ENCODE measurements at regions not wholly inside any gene's neighbourhood (a gene's known extent, or its start where the extent isn't known, plus 50 kb on each side); places are given as distances from the start of the nearest gene placed in this dataset.

DNA sequence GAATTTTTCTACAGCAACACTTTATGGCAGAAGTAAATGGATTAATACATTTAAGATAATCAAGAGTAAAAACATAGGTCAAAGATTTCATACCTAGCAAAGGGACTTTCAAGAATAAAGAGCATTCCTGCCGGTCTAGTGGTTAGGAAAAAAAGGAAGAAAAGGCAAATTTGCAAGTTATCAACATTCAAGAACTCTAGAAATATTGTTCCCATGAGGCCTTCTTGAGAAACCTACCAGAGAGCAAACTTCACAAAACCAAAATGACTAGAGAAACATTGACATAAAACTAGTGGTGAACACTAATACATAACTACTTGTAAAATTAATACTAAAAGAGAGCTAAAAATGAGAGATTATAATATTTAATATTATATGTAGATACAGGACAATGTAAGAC, 320.2 kb upstream of the RGMB start:
- DNase-seq (ENCODE audit: low read depth), result no peak
- no peak overlapping the region for H3K4me3 ChIP-seq (ENCODE audit: low read depth, low read length)
- TF ChIP-seq, protein P1, sequence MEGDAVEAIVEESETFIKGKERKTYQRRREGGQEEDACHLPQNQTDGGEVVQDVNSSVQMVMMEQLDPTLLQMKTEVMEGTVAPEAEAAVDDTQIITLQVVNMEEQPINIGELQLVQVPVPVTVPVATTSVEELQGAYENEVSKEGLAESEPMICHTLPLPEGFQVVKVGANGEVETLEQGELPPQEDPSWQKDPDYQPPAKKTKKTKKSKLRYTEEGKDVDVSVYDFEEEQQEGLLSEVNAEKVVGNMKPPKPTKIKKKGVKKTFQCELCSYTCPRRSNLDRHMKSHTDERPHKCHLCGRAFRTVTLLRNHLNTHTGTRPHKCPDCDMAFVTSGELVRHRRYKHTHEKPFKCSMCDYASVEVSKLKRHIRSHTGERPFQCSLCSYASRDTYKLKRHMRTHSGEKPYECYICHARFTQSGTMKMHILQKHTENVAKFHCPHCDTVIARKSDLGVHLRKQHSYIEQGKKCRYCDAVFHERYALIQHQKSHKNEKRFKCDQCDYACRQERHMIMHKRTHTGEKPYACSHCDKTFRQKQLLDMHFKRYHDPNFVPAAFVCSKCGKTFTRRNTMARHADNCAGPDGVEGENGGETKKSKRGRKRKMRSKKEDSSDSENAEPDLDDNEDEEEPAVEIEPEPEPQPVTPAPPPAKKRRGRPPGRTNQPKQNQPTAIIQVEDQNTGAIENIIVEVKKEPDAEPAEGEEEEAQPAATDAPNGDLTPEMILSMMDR (IDR thresholded peaks at IDR 0.05; ENCODE audit: low read depth, low read length, missing control alignments), result no peak

DNA sequence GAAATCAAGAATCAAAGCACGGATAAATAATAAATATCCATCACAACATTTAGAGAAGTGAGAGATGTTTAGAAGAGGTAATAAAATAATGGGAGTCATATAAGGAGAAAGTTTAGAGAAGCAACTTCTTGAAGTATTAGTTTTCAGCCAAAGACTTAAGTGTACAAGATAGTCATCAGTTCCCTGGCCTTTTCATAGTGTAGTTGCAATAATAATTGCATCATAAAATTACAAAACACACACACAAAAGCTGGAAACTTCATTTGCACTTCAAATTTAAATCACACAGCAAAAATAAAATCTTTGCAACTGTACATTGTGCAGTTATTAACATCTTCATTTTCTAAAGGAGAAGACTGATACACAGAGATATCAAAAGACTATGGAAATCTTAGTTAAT, 319.1 kb upstream of the RGMB start:
- no peak overlapping the region for H3K4me3 ChIP-seq (ENCODE audit: low read depth, low read length)
- TF ChIP-seq, protein P1 (IDR thresholded peaks at IDR 0.05; ENCODE audit: low read depth, low read length, missing control alignments), result no peak
- no peak for DNase-seq (ENCODE audit: low read depth)

DNA sequence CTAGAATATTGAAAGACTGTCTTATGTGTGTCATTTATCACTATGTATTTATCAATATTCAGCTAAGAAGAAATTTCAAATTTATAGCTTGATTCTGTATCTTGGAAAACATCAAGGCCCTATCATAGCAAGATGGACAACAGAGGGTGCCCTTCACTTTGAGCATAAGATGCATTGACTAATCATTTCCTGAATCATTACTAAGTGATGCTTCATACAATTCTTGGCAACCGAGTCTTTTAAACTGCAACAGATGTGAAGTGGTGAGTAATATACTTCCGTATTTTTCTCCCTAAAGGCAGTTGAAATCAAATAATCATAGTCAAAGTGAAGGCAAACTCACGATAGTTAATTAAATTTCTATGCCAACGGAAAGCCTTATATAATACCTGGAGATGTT, 318.6 kb upstream of the RGMB start:
- TF ChIP-seq, protein P1 (IDR thresholded peaks at IDR 0.05; ENCODE audit: low read depth, low read length, missing control alignments), result no peak
- DNase-seq (ENCODE audit: low read depth), result no peak
- no peak overlapping the region for H3K4me3 ChIP-seq (ENCODE audit: low read depth, low read length)

DNA sequence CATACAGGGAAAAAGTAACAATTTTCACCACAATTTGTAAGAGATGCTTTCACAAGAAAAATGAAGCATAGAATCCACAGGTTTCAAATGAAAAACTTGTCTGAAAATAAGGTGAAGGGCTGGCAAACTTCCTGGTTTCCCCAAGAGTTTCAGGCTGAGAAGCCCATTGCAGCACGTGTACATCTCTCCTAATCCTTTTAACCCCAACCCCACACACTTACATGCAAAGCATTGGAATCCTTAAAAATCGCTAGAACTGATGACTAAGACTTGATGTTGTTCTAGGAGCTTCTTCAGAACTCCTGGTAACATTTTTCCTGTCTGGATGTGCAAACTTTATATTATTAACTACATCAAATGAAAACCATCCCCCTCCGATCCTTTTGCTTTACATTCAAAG, 317.8 kb upstream of the RGMB start:
- TF ChIP-seq, protein P1 (IDR thresholded peaks at IDR 0.05; ENCODE audit: low read depth, low read length, missing control alignments), result no peak
- no peak for DNase-seq (ENCODE audit: low read depth)
- no peak overlapping the region for H3K4me3 ChIP-seq (ENCODE audit: low read depth, low read length)

DNA sequence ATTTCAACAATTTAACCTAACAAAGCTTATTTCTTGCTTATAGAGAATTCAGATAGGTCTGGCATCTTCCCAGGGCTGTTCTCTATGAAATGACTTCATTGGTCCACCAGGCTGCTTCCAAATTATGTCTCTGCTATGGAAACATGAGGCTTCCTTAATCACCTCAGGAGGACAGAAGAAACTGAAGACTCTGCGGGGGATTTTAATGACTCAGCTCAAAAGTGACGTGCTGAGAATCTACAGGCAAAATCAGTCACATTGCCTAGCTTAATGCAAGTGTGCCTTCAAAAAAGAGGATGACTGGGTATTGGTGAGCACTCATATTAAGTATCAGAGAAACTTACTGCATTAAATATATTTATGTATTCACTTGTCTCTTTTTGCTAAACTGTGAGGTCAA, 315.5 kb upstream of the RGMB start:
- no peak for DNase-seq (ENCODE audit: low read depth)
- TF ChIP-seq, protein P1 (IDR thresholded peaks at IDR 0.05; ENCODE audit: low read depth, low read length, missing control alignments), result no peak
- H3K4me3 ChIP-seq (ENCODE audit: low read depth, low read length), result no peak overlapping the region

DNA sequence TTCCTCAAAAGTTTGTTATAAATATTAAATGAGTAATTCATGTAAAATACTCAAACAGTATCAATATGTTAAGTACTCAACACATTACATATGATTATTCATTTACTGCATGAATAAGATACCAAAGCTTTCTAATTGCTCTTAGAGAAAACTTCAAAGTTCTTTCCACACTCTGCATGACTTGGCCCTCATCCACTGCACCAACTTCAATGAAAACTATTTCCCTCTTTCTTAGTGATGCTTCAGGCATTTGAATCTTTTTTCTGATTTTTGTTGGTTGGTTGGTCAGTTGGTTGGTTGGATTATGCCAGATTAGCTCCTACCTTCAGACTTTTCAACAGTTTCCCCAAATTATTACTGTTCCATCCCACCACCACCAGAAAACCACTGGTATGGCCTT, 314.7 kb upstream of the RGMB start:
- TF ChIP-seq, protein P1 (IDR thresholded peaks at IDR 0.05; ENCODE audit: low read depth, low read length, missing control alignments), result no peak

DNA sequence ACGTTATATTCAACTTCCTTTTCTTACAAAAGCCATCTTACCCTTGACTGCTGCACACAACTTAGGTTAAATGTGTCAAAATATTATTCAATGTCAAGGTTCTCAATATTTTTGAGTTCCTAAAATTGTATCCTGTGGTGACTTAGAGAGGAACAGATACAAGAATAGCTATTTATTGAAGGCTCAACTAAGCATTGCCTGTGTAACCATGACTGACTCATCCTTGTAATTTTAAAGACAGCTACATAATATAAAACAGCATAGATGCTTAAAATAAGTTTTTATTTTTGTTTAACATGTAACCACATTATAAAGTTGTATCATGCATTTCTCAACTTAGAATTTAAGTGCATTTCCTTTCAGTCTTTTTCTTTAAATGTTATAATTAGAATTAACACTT, 312.9 kb upstream of the RGMB start:
- H3K4me3 ChIP-seq (ENCODE audit: low read depth, low read length), result no peak overlapping the region
- no peak for DNase-seq (ENCODE audit: low read depth)
- TF ChIP-seq, protein P1 (IDR thresholded peaks at IDR 0.05; ENCODE audit: low read depth, low read length, missing control alignments), result no peak

More for the DNA sequence above, 314.7 kb upstream of the RGMB start:
- H3K4me3 ChIP-seq (ENCODE audit: low read depth, low read length), result no peak overlapping the region
- no peak for DNase-seq (ENCODE audit: low read depth)

All from GM12864 (cell line).